H9 (cell line): ENCODE measurements at regions not wholly inside any gene's neighbourhood (a gene's known extent, or its start where the extent isn't known, plus 50 kb on each side); places are given as distances from the start of the nearest gene placed in this dataset.
A peak's percentile ranks its signal among the peaks of the same experiment; 100 is the strongest.

Experiments used
- DNase-seq: peaks from one replicate; pipeline ENCODE4 v3.0.0-alpha.2; 2017
- H2AFZ ChIP-seq: one replicate; pipeline ENCODE4 v1.6.1; 2013; ENCODE audit warnings: mild to moderate bottlenecking, low read length, control low read depth, moderate library complexity
- H2AK5ac ChIP-seq: 2 replicates; pipeline ENCODE4 v1.6.1; 2013; ENCODE audit warnings: low read length, control low read depth, mixed read lengths; ENCODE audit not compliant: insufficient read length
- H2BK120ac ChIP-seq: one replicate; pipeline ENCODE4 v1.6.1; 2013; ENCODE audit warnings: low read depth, mild to moderate bottlenecking, low read length, control low read depth, inconsistent platforms; ENCODE audit not compliant: poor library complexity, severe bottlenecking
- H2BK12ac ChIP-seq: 2 replicates; pipeline ENCODE4 v1.6.1; 2013; ENCODE audit warnings: low read length, control low read depth, mixed read lengths, low read depth; ENCODE audit not compliant: insufficient read length
- H2BK15ac ChIP-seq: 2 replicates; pipeline ENCODE4 v1.6.1; 2013; ENCODE audit warnings: low read depth, low read length, control low read depth
- H2BK20ac ChIP-seq: one replicate; pipeline ENCODE4 v1.6.1; 2013; ENCODE audit warnings: low read depth, mild to moderate bottlenecking, low read length, control low read depth, inconsistent platforms; ENCODE audit not compliant: poor library complexity, severe bottlenecking
- H2BK5ac ChIP-seq: 2 replicates; pipeline ENCODE4 v1.6.1; 2013; ENCODE audit warnings: low read length, control low read depth, mixed read lengths; ENCODE audit not compliant: insufficient read length
- H3K14ac ChIP-seq: 2 replicates; pipeline ENCODE4 v1.6.1; 2013; ENCODE audit warnings: low read length, control low read depth; ENCODE audit not compliant: insufficient read depth
- H3K18ac ChIP-seq: 2 replicates; pipeline ENCODE4 v1.6.1; 2013; ENCODE audit warnings: low read depth, mild to moderate bottlenecking, mixed read lengths, low read length, control low read depth; ENCODE audit not compliant: insufficient read length
- H3K23ac ChIP-seq: 2 replicates; pipeline ENCODE4 v1.6.1; 2013; ENCODE audit warnings: low read length, control low read depth, mixed read lengths, low read depth; ENCODE audit not compliant: insufficient read length
- H3K23me2 ChIP-seq: 2 replicates; pipeline ENCODE4 v1.6.1; 2013; ENCODE audit warnings: low read depth, mild to moderate bottlenecking, mixed read lengths, low read length, control low read depth; ENCODE audit not compliant: insufficient read length, poor library complexity, severe bottlenecking
- H3K27ac ChIP-seq: 2 replicates; pipeline ENCODE4 v1.5.1; 2013; ENCODE audit warnings: low read length, control low read depth, mixed read lengths, low read depth; ENCODE audit not compliant: insufficient read length
- H3K27me3 ChIP-seq: 2 replicates; pipeline ENCODE4 v1.6.1; 2013; ENCODE audit warnings: low read length, control low read depth, inconsistent platforms; ENCODE audit not compliant: insufficient read depth
- H3K4ac ChIP-seq: 2 replicates; pipeline ENCODE4 v1.6.1; 2013; ENCODE audit warnings: low read depth, mild to moderate bottlenecking, control low read depth, inconsistent platforms, low read length, moderate library complexity
- H3K4me1 ChIP-seq: 2 replicates; pipeline ENCODE4 v1.6.1; 2013; ENCODE audit warnings: low read length, control low read depth, inconsistent platforms; ENCODE audit not compliant: insufficient read depth
- H3K4me2 ChIP-seq: 2 replicates; pipeline ENCODE4 v1.6.1; 2013; ENCODE audit warnings: low read length, control low read depth, mixed read lengths; ENCODE audit not compliant: insufficient read length, insufficient read depth
- H3K56ac ChIP-seq: 2 replicates; pipeline ENCODE4 v1.6.1; 2013; ENCODE audit warnings: low read depth, mild to moderate bottlenecking, mixed read lengths, low read length, control low read depth; ENCODE audit not compliant: insufficient read length
- H3K79me1 ChIP-seq: 2 replicates; pipeline ENCODE4 v1.6.1; 2013; ENCODE audit warnings: low read depth, mild to moderate bottlenecking, moderate library complexity, low read length, control low read depth, inconsistent platforms; ENCODE audit not compliant: insufficient read depth, poor library complexity, severe bottlenecking
- H3K79me2 ChIP-seq: 2 replicates; pipeline ENCODE4 v1.6.1; 2013; ENCODE audit warnings: low read length, control low read depth, inconsistent platforms; ENCODE audit not compliant: insufficient read depth
- H3K9ac ChIP-seq: 2 replicates; pipeline ENCODE4 v1.6.1; 2013; ENCODE audit warnings: low read length, control low read depth, mixed read lengths; ENCODE audit not compliant: insufficient read length; ENCODE audit errors: extremely low read depth
- H3K9me3 ChIP-seq: one replicate; pipeline ENCODE4 v1.6.1; 2013; ENCODE audit warnings: low read depth, low read length, inconsistent platforms; ENCODE audit not compliant: control insufficient read depth
- H3T11ph ChIP-seq: one replicate; pipeline ENCODE4 v1.6.1; 2013; ENCODE audit warnings: mild to moderate bottlenecking, low read length, control low read depth, inconsistent platforms
- H4K20me1 ChIP-seq: one replicate; pipeline ENCODE4 v1.6.1; 2013; ENCODE audit not compliant: control insufficient read depth, insufficient read length, insufficient read depth
- H4K5ac ChIP-seq: 2 replicates; pipeline ENCODE4 v1.6.1; 2013; ENCODE audit warnings: low read depth, mild to moderate bottlenecking, mixed read lengths, low read length, control low read depth; ENCODE audit not compliant: insufficient read length
- H4K8ac ChIP-seq: replicated peaks from 2 replicates; pipeline ENCODE4 v1.6.1; 2013; ENCODE audit warnings: low read length, control low read depth, mixed read lengths, low read depth; ENCODE audit not compliant: insufficient read length
- H4K91ac ChIP-seq: 2 replicates; pipeline ENCODE4 v1.6.1; 2013; ENCODE audit warnings: low read depth, mild to moderate bottlenecking, moderate library complexity, mixed read lengths, low read length, control low read depth; ENCODE audit not compliant: insufficient read length
- H3K27ac Mint-ChIP-seq, 3 experiments: 2 replicates in 2 of 3; 3 replicates in 1 of 3; pipeline ENCODE4 v1.8.0; 2020 to 2021; ENCODE audit warnings: mixed read lengths in 3 of 3, mild to moderate bottlenecking in 1 of 3, moderate library complexity in 1 of 3
- H3K27me3 Mint-ChIP-seq: 2 replicates; pipeline ENCODE4 v1.8.0; 2021; ENCODE audit warnings: low read depth, mild to moderate bottlenecking, moderate library complexity, mixed read lengths
- H3K36me3 Mint-ChIP-seq, 3 experiments: 2 replicates in 2 of 3; 3 replicates in 1 of 3; pipeline ENCODE4 v1.8.0; 2020 to 2021; ENCODE audit warnings: low read depth in 3 of 3, mixed read lengths in 3 of 3; ENCODE audit not compliant: insufficient read depth in 1 of 3
- H3K4me1 Mint-ChIP-seq, 2 experiments: 2 replicates each; pipeline ENCODE4 v1.8.0; 2020; ENCODE audit warnings: mixed read lengths in 2 of 2
- H3K4me3 Mint-ChIP-seq, 2 experiments: 2 replicates in 1 of 2; 3 replicates in 1 of 2; pipeline ENCODE4 v1.8.0; 2020 to 2021; ENCODE audit warnings: mild to moderate bottlenecking in 2 of 2, mixed read lengths in 2 of 2, moderate library complexity in 1 of 2
- H3K9me3 Mint-ChIP-seq, 2 experiments: 2 replicates in 1 of 2; 3 replicates in 1 of 2; pipeline ENCODE4 v1.8.0; 2020; ENCODE audit warnings: mild to moderate bottlenecking in 2 of 2, mixed read lengths in 2 of 2, moderate library complexity in 1 of 2
- WGBS: extraction: QIAGEN DNeasy Blood & Tissue Kit; methylation state at CpG from one replicate; pipeline ENCODE4 v1.1.7; 2013; ENCODE audit warnings: missing lambda C conversion rate, low lambda C conversion rate, mixed read lengths; ENCODE audit not compliant: insufficient read length; ENCODE audit errors: extremely low coverage; 5-methylcytosine and 5-hydroxymethylcytosine counted together
- TF ChIP-seq, protein P1 (sequence below): fragments of 200-600 bp; sonication (generic); conservative IDR thresholded peaks from 3 replicates; pipeline ENCODE4 v1.8.0; 2021; ENCODE audit warnings: antibody characterized with exemption, mild to moderate bottlenecking

- Histone ChIP-seq H2BK15ac (no peak overlapping the region), H4K20me1 (no peaks in the 10 kb centered on the region), H4K8ac (no peak overlapping the region), H3K23ac (no peak overlapping the region), H3K4ac (no peak overlapping the region), H3K18ac (no peak overlapping the region), H3K79me2 (no peaks in the 10 kb centered on the region), H2BK12ac (no peak overlapping the region), H2BK5ac (no peak overlapping the region), H2BK120ac (no peak overlapping the region), H3K9ac (no peak overlapping the region), H2AK5ac (no peak overlapping the region), H3K27me3 (no peaks in the 10 kb centered on the region), H3K4me2 (no peak overlapping the region), H2AFZ (no peak overlapping the region), H3K56ac (no peak overlapping the region), H3K27ac (no peak overlapping the region), H3K23me2 (no peaks in the 10 kb centered on the region), H3K79me1 (no peaks in the 10 kb centered on the region), H3T11ph (no peak overlapping the region), H2BK20ac (no peak overlapping the region), H4K91ac (no peak overlapping the region), H4K5ac (no peak overlapping the region), H3K4me1 (no peaks in the 10 kb centered on the region), H3K14ac (no peak overlapping the region), H3K9me3 (no peaks in the 10 kb centered on the region)
- no CpG with 5 or more reads among the region's 2 CpGs for WGBS
- DNase-seq: no peak
- H3K4me3 Mint-ChIP-seq: no peak overlapping the region
- H3K27me3 Mint-ChIP-seq: no peaks in the 10 kb centered on the region
- H3K9me3 Mint-ChIP-seq: no peaks in the 10 kb centered on the region
- peaks cover 0 to 2% of the 10 kb centered on the region in 2 experiments; a peak in 1 of 4 replicates for H3K4me1 Mint-ChIP-seq
- TF ChIP-seq, protein P1, sequence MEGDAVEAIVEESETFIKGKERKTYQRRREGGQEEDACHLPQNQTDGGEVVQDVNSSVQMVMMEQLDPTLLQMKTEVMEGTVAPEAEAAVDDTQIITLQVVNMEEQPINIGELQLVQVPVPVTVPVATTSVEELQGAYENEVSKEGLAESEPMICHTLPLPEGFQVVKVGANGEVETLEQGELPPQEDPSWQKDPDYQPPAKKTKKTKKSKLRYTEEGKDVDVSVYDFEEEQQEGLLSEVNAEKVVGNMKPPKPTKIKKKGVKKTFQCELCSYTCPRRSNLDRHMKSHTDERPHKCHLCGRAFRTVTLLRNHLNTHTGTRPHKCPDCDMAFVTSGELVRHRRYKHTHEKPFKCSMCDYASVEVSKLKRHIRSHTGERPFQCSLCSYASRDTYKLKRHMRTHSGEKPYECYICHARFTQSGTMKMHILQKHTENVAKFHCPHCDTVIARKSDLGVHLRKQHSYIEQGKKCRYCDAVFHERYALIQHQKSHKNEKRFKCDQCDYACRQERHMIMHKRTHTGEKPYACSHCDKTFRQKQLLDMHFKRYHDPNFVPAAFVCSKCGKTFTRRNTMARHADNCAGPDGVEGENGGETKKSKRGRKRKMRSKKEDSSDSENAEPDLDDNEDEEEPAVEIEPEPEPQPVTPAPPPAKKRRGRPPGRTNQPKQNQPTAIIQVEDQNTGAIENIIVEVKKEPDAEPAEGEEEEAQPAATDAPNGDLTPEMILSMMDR: no peak
- peaks cover 0 to 22% (median 14%) of the 10 kb centered on the region in 3 experiments; a peak in 6 of 7 replicates for H3K36me3 Mint-ChIP-seq
- H3K27ac Mint-ChIP-seq: peak overlapping the region in 2 of 3 experiments; percentile 44 to 70; a peak in 1 of 7 replicates
Measured at GRCh38 chr7:65744406-65744805, 128.5 kb upstream of the VKORC1L1 start.
